Activated CD8-positive, alpha-beta T cell treated with anti-CD3 and anti-CD28 coated beads, Interleukin-2, amount 10 ng/mL, durations not matched to agents 7 days and 5 days (primary cell): ENCODE measurements at regions not wholly inside any gene's neighbourhood (a gene's known extent, or its start where the extent isn't known, plus 50 kb on each side); places are given as distances from the start of the nearest gene placed in this dataset.

Source experiments
- ATAC-seq: fragments of 150-1000 bp; cut with Tn5 transposase; one replicate; pipeline ENCODE4 v1.10.0; 2021; ENCODE audit warnings: moderate library complexity
- CTCF ChIA-PET: fragments of 350-600 bp; sonication (Branson Sonifier 250); formaldehyde crosslinking; loops from one replicate; lab custom pipeline; 2021; ENCODE audit warnings: antibody characterized with exemption; lab: Charles Lee
- POLR2A ChIA-PET: fragments of 350-600 bp; sonication (Branson Sonifier 250); formaldehyde crosslinking; loops from one replicate; lab custom pipeline; 2021; ENCODE audit warnings: antibody characterized with exemption; lab: Charles Lee
- DNase-seq: peaks from one replicate; pipeline ENCODE4 v3.0.0-alpha.2; 2020
- H3K27ac Mint-ChIP-seq: one replicate; pipeline ENCODE4 v1.8.0; 2021; ENCODE audit warnings: mild to moderate bottlenecking, mixed read lengths
- H3K27me3 Mint-ChIP-seq: one replicate; pipeline ENCODE4 v1.8.0; 2021; ENCODE audit warnings: low read depth, mixed read lengths
- H3K36me3 Mint-ChIP-seq: one replicate; pipeline ENCODE4 v1.8.0; 2021; ENCODE audit warnings: low read depth, mixed read lengths
- H3K4me1 Mint-ChIP-seq: one replicate; pipeline ENCODE4 v1.8.0; 2021; ENCODE audit warnings: low read depth, mixed read lengths
- H3K4me3 Mint-ChIP-seq: one replicate; pipeline ENCODE4 v1.8.0; 2021; ENCODE audit warnings: mild to moderate bottlenecking, mixed read lengths
- H3K9me3 Mint-ChIP-seq: one replicate; pipeline ENCODE4 v1.8.0; 2022; ENCODE audit warnings: mixed read lengths; ENCODE audit not compliant: insufficient read depth

- Mint-ChIP-seq H3K9me3 (no peaks in the 10 kb centered on the region), H3K27ac (no peak overlapping the region), H3K27me3 (no peaks in the 10 kb centered on the region), H3K36me3 (no peaks in the 10 kb centered on the region), H3K4me1 (no peaks in the 10 kb centered on the region), H3K4me3 (no peak overlapping the region)
- POLR2A ChIA-PET, result no interaction called here
- DNase-seq, result no peak
- ATAC-seq, result no peak
- CTCF ChIA-PET, result no interaction called here
These were observed 182.7 kb downstream of the PPARGC1A start for GRCh38 chr4:23706972-23707651.

- ATAC-seq, result no peak
- H3K9me3 Mint-ChIP-seq, result no peaks in the 10 kb centered on the region
- POLR2A ChIA-PET, result no interaction called here
These were observed 189.7 kb downstream of the PPARGC1A start for GRCh38 chr4:23700197-23700596.

GRCh38 chr4:23697722-23698121, 192.1 kb downstream of the PPARGC1A start:
- H3K4me1 Mint-ChIP-seq, result no peaks in the 10 kb centered on the region
- CTCF ChIA-PET, result no interaction called here

More at GRCh38 chr4:23700197-23700596, 189.7 kb downstream of the PPARGC1A start:
- CTCF ChIA-PET, result no interaction called here
- no peak overlapping the region for H3K4me3 Mint-ChIP-seq
- H3K36me3 Mint-ChIP-seq, result no peaks in the 10 kb centered on the region
- no peaks in the 10 kb centered on the region for H3K4me1 Mint-ChIP-seq
- no peaks in the 10 kb centered on the region for H3K27me3 Mint-ChIP-seq
- H3K27ac Mint-ChIP-seq, result no peak overlapping the region
- DNase-seq, result no peak

GRCh38 chr4:23697001-23697528, 192.8 kb downstream of the PPARGC1A start:
- Mint-ChIP-seq H3K4me1 (no peaks in the 10 kb centered on the region), H3K4me3 (no peak overlapping the region), H3K27me3 (no peaks in the 10 kb centered on the region), H3K36me3 (no peaks in the 10 kb centered on the region), H3K27ac (no peak overlapping the region), H3K9me3 (no peaks in the 10 kb centered on the region)
- ChIA-PET POLR2A (no interaction called here), CTCF (no interaction called here)
- DNase-seq (no peak), ATAC-seq (no peak)

More at GRCh38 chr4:23697722-23698121, 192.1 kb downstream of the PPARGC1A start:
- Mint-ChIP-seq H3K4me3 (no peak overlapping the region), H3K9me3 (no peaks in the 10 kb centered on the region), H3K36me3 (no peaks in the 10 kb centered on the region), H3K27me3 (no peaks in the 10 kb centered on the region), H3K27ac (no peak overlapping the region)
- POLR2A ChIA-PET, result no interaction called here
- no peak for DNase-seq
- no peak for ATAC-seq

- no peak overlapping the region for H3K4me3 Mint-ChIP-seq
- DNase-seq, result no peak
- H3K36me3 Mint-ChIP-seq, result no peaks in the 10 kb centered on the region
- ChIA-PET CTCF (no interaction called here), POLR2A (no interaction called here)
- H3K27ac Mint-ChIP-seq, result no peak overlapping the region
- no peaks in the 10 kb centered on the region for H3K4me1 Mint-ChIP-seq
- H3K27me3 Mint-ChIP-seq, result no peaks in the 10 kb centered on the region
- ATAC-seq, result no peak
- H3K9me3 Mint-ChIP-seq, result no peaks in the 10 kb centered on the region
These were observed 203.5 kb downstream of the PPARGC1A start for GRCh38 chr4:23686169-23686897.

- Mint-ChIP-seq H3K4me3 (no peak overlapping the region), H3K27ac (no peak overlapping the region), H3K9me3 (no peaks in the 10 kb centered on the region), H3K36me3 (no peaks in the 10 kb centered on the region), H3K27me3 (no peaks in the 10 kb centered on the region), H3K4me1 (no peaks in the 10 kb centered on the region)
- ChIA-PET POLR2A (no interaction called here), CTCF (no interaction called here)
- ATAC-seq (no peak), DNase-seq (no peak)
These were observed 204.4 kb downstream of the PPARGC1A start for GRCh38 chr4:23685471-23685870.

- Mint-ChIP-seq H3K9me3 (no peaks in the 10 kb centered on the region), H3K4me3 (no peak overlapping the region), H3K27me3 (no peaks in the 10 kb centered on the region), H3K36me3 (no peaks in the 10 kb centered on the region), H3K27ac (no peak overlapping the region), H3K4me1 (no peaks in the 10 kb centered on the region)
- DNase-seq, result no peak
- ChIA-PET CTCF (no interaction called here), POLR2A (no interaction called here)
- no peak for ATAC-seq
These were observed 209.0 kb downstream of the PPARGC1A start for GRCh38 chr4:23680671-23681518.

- CTCF ChIA-PET, result no interaction called here
- Mint-ChIP-seq H3K27me3 (no peaks in the 10 kb centered on the region), H3K4me1 (no peaks in the 10 kb centered on the region), H3K36me3 (no peaks in the 10 kb centered on the region), H3K4me3 (no peak overlapping the region), H3K27ac (no peak overlapping the region), H3K9me3 (no peaks in the 10 kb centered on the region)
- DNase-seq, result no peak
- POLR2A ChIA-PET, result no interaction called here
- ATAC-seq, result no peak
These were observed 215.2 kb downstream of the PPARGC1A start for GRCh38 chr4:23674694-23675093.

GRCh38 chr4:23667659-23668058, 222.2 kb downstream of the PPARGC1A start:
- no peak for ATAC-seq
- no peak overlapping the region for H3K27ac Mint-ChIP-seq
- DNase-seq, result no peak
- no peak overlapping the region for H3K4me3 Mint-ChIP-seq
- ChIA-PET CTCF (no interaction called here), POLR2A (no interaction called here)
- no peaks in the 10 kb centered on the region for H3K36me3 Mint-ChIP-seq
- H3K9me3 Mint-ChIP-seq, result no peaks in the 10 kb centered on the region
- H3K27me3 Mint-ChIP-seq, result no peaks in the 10 kb centered on the region
- H3K4me1 Mint-ChIP-seq, result no peaks in the 10 kb centered on the region

GRCh38 chr4:23660865-23661264, 229.0 kb downstream of the PPARGC1A start:
- H3K27me3 Mint-ChIP-seq, result no peaks in the 10 kb centered on the region
- H3K9me3 Mint-ChIP-seq, result no peaks in the 10 kb centered on the region
- no peak overlapping the region for H3K4me3 Mint-ChIP-seq
- no peaks in the 10 kb centered on the region for H3K4me1 Mint-ChIP-seq
- H3K36me3 Mint-ChIP-seq, result no peaks in the 10 kb centered on the region
- ChIA-PET POLR2A (no interaction called here), CTCF (no interaction called here)
- no peak overlapping the region for H3K27ac Mint-ChIP-seq
- ATAC-seq, result no peak
- no peak for DNase-seq

- Mint-ChIP-seq H3K27ac (no peak overlapping the region), H3K36me3 (no peaks in the 10 kb centered on the region), H3K9me3 (peaks cover 3% of the 10 kb centered on the region), H3K4me1 (no peaks in the 10 kb centered on the region), H3K27me3 (no peaks in the 10 kb centered on the region), H3K4me3 (no peak overlapping the region)
- POLR2A ChIA-PET, result no interaction called here
- DNase-seq (no peak), ATAC-seq (no peak)
- CTCF ChIA-PET, result no interaction called here
These were observed 235.1 kb downstream of the PPARGC1A start for GRCh38 chr4:23654791-23655190.
